ENCODE measurements at regions not wholly inside any gene's neighbourhood (a gene's known extent, or its start where the extent isn't known, plus 50 kb on each side); places are given as distances from the start of the nearest gene placed in this dataset.

DNA sequence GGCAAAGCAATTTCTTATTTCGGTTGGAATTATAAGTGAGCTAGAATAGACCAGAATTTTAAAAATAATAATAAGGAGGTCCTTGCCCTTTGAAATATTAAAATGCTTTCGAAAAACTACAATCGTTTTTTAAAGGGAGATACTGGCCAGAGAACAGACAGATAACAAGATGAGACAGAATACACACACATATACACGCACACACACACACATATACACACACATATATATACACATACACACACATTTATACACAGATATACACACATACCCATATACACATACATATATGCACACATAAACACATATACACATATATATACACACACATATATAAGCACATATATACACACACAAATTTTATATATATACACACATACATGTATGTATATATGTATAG, 175.3 kb upstream of the MIR17HG start:
- H3K79me2 ChIP-seq (ENCODE audit: low read length), result no peaks in the 10 kb centered on the region
- ChIA-PET CTCF (no interaction called here), POLR2A (ENCODE audit: unreplicated experiment) (no interaction called here)
- H2AFZ ChIP-seq (ENCODE audit: low read length), result no peak overlapping the region
- H3K4me1 ChIP-seq (ENCODE audit: insufficient read depth, low read length), result no peaks in the 10 kb centered on the region
- no peaks in the 10 kb centered on the region for H3K9me3 ChIP-seq (ENCODE audit: low read length)
- H3K9ac ChIP-seq (ENCODE audit: low read length), result no peak overlapping the region
- H3K27me3 ChIP-seq (ENCODE audit: low read length), result peaks cover 46% of the 10 kb centered on the region
- intact Hi-C loops (cut with micrococcal nuclease), result no loop called here
- no TSS peak for BruUV-seq (replicated peaks)
- TF ChIP-seq CTCF (conservative IDR thresholded peaks at IDR 0.05; ENCODE audit: low read depth, low read length), result no peak
- TF ChIP-seq EZH2 (IDR thresholded peaks at IDR 0.05; ENCODE audit: low read length, unreplicated experiment), result no peak
- TF ChIP-seq EZH2phosphoT487 (IDR thresholded peaks at IDR 0.05; ENCODE audit: borderline replicate concordance, low read length), result no peak
- no peak overlapping the region for H3K4me2 ChIP-seq (ENCODE audit: low read length)
- H4K20me1 ChIP-seq (ENCODE audit: low read length), result no peaks in the 10 kb centered on the region
- H3K4me3 ChIP-seq (ENCODE audit: low read length), result no peak overlapping the region
- no peak overlapping the region for H3K27ac ChIP-seq (ENCODE audit: low read length)
- no peaks in the 10 kb centered on the region for H3F3A ChIP-seq (ENCODE audit: low read length, unreplicated experiment)
- DNase-seq, result no peak
- no peak for ATAC-seq
- no peaks in the 10 kb centered on the region for H3K36me3 ChIP-seq (ENCODE audit: low read depth, low read length)
- H3K9me2 ChIP-seq (replicated peaks; ENCODE audit: low read length), result no peaks in the 10 kb centered on the region

DNA sequence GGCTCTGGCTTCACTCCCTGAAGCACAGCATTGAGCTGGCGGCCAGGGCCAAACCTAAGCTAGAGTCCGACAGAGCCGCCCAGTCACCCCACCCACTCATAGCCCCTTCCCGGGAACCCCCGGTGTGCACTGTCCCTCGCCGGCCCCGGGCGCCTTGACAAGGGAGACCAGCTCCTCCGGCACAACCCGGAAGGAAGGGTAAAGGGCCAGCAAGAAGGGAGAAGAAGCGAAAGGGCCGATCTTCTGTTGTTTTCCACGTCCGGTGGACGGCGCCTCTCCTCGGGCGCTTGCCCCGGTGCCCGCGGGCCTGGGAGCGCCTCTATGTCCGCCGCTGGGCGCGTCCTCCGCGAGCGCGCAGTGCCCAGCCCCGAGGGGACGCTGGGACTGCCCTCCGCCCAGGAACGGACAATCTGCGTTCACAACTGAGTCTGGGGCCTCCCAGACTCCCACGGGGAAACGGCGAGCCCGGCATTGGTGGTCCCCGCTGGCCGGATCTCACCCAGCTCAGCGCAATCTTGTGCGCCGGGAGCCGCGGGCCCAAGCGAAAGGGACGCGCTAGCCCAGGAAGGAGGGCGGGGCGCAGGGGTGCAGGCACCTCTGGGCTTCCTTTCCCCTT, 172.5 kb upstream of the MIR17HG start:
- Histone ChIP-seq H3K79me2 (ENCODE audit: low read length) (no peaks in the 10 kb centered on the region), H3K9ac (ENCODE audit: low read length) (no peak overlapping the region), H3K36me3 (ENCODE audit: low read depth, low read length) (no peaks in the 10 kb centered on the region), H2AFZ (ENCODE audit: low read length) (no peak overlapping the region), H4K20me1 (ENCODE audit: low read length) (no peaks in the 10 kb centered on the region), H3K4me2 (ENCODE audit: low read length) (no peak overlapping the region), H3F3A (ENCODE audit: low read length, unreplicated experiment) (no peaks in the 10 kb centered on the region), H3K9me2 (replicated peaks; ENCODE audit: low read length) (no peaks in the 10 kb centered on the region), H3K9me3 (ENCODE audit: low read length) (no peaks in the 10 kb centered on the region), H3K4me3 (ENCODE audit: low read length) (no peak overlapping the region), H3K27me3 (ENCODE audit: low read length) (peaks cover 36% of the 10 kb centered on the region; the same call in 1 of the 2 replicates), H3K4me1 (ENCODE audit: insufficient read depth, low read length) (no peaks in the 10 kb centered on the region), H3K27ac (ENCODE audit: low read length) (no peak overlapping the region)
- ChIA-PET CTCF (no interaction called here), POLR2A (ENCODE audit: unreplicated experiment) (no interaction called here)
- no TSS peak for BruUV-seq (replicated peaks)
- TF ChIP-seq CTCF (conservative IDR thresholded peaks at IDR 0.05; ENCODE audit: low read depth, low read length) (no peak), EZH2 (IDR thresholded peaks at IDR 0.05; ENCODE audit: low read length, unreplicated experiment) (no peak), EZH2phosphoT487 (IDR thresholded peaks at IDR 0.05; ENCODE audit: borderline replicate concordance, low read length) (no peak)
- DNase-seq, result no peak
- no peak for ATAC-seq
- intact Hi-C loops (cut with micrococcal nuclease), result no loop called here

DNA sequence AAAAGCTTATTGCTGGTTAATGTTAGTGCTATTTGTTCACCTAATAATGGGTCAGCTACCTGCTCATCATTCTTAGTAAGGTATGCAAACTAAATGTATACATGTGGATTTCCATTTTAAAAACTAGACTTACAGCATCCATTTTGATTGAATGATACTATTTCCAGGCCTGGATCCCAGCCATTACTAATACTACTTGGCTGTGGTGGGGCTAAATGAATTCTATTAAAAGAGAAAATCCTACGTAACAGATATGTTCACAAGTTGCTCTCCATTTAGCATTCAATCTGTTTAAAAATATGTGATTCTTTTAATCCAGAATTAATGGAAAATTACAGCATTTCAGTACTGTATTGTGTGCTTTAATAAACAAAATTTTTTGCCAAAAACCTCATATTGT, 169.4 kb upstream of the MIR17HG start:
- CTCF ChIA-PET, result no interaction called here
- Histone ChIP-seq H3K4me1 (ENCODE audit: insufficient read depth, low read length) (no peaks in the 10 kb centered on the region), H3K9ac (ENCODE audit: low read length) (no peak overlapping the region), H4K20me1 (ENCODE audit: low read length) (no peaks in the 10 kb centered on the region), H3K27me3 (ENCODE audit: low read length) (peaks cover 16% of the 10 kb centered on the region; the same call in 1 of the 2 replicates), H3K9me2 (replicated peaks; ENCODE audit: low read length) (no peaks in the 10 kb centered on the region), H3K36me3 (ENCODE audit: low read depth, low read length) (no peaks in the 10 kb centered on the region), H3K9me3 (ENCODE audit: low read length) (no peaks in the 10 kb centered on the region), H3K79me2 (ENCODE audit: low read length) (no peaks in the 10 kb centered on the region), H3K27ac (ENCODE audit: low read length) (no peak overlapping the region), H3K4me2 (ENCODE audit: low read length) (no peak overlapping the region), H3K4me3 (ENCODE audit: low read length) (no peak overlapping the region), H3F3A (ENCODE audit: low read length, unreplicated experiment) (no peaks in the 10 kb centered on the region), H2AFZ (ENCODE audit: low read length) (no peak overlapping the region)
- no peak for ATAC-seq
- intact Hi-C loops (cut with micrococcal nuclease), result no loop called here
- TF ChIP-seq CTCF (conservative IDR thresholded peaks at IDR 0.05; ENCODE audit: low read depth, low read length) (no peak), EZH2phosphoT487 (IDR thresholded peaks at IDR 0.05; ENCODE audit: borderline replicate concordance, low read length) (no peak), EZH2 (IDR thresholded peaks at IDR 0.05; ENCODE audit: low read length, unreplicated experiment) (no peak)
- POLR2A ChIA-PET (ENCODE audit: unreplicated experiment), result no interaction called here
- no peak for DNase-seq
- no TSS peak for BruUV-seq (replicated peaks)
